Mesendoderm (in vitro differentiated cells): ENCODE measurements at regions not wholly inside any gene's neighbourhood (a gene's known extent, or its start where the extent isn't known, plus 50 kb on each side); places are given as distances from the start of the nearest gene placed in this dataset.
"Not testable (repeated sequence)": the region's sequence is repeated elsewhere in the genome, so short reads cannot be mapped to it uniquely, and the experiment has no call there.

ENCODE experiments used
- DNase-seq: peaks from one replicate; pipeline ENCODE4 v3.0.0; 2013
- H2AK5ac ChIP-seq: 2 replicates; pipeline ENCODE4 v1.6.1; 2013; ENCODE audit warnings: low read length, inconsistent platforms
- H2BK120ac ChIP-seq: 2 replicates; pipeline ENCODE4 v1.6.1; 2013; ENCODE audit warnings: low read depth, mild to moderate bottlenecking, low read length, moderate library complexity, mixed read lengths
- H2BK15ac ChIP-seq: replicated peaks from 2 replicates; pipeline ENCODE4 v1.6.1; 2013; ENCODE audit warnings: low read depth, mild to moderate bottlenecking, moderate library complexity
- H2BK5ac ChIP-seq: 2 replicates; pipeline ENCODE4 v1.6.1; 2013; ENCODE audit warnings: low read length, inconsistent platforms
- H3K18ac ChIP-seq: 2 replicates; pipeline ENCODE4 v1.6.1; 2013; ENCODE audit warnings: mild to moderate bottlenecking, low read length, mixed read lengths
- H3K23ac ChIP-seq: one replicate; pipeline ENCODE4 v1.6.1; 2013; ENCODE audit warnings: low read length
- H3K27ac ChIP-seq: 2 replicates; pipeline ENCODE4 v1.5.1; 2013; ENCODE audit warnings: low read depth, mild to moderate bottlenecking, inconsistent platforms, low read length, moderate library complexity
- H3K27me3 ChIP-seq: 2 replicates; pipeline ENCODE4 v1.6.1; 2013; ENCODE audit warnings: low read length, control low read depth, mild to moderate bottlenecking, inconsistent platforms; ENCODE audit not compliant: insufficient read depth, poor library complexity
- H3K36me3 ChIP-seq: 2 replicates; pipeline ENCODE4 v1.6.1; 2013; ENCODE audit warnings: low read length, inconsistent platforms; ENCODE audit not compliant: control insufficient read depth, insufficient read depth
- H3K4ac ChIP-seq: one replicate; pipeline ENCODE4 v1.6.1; 2013; ENCODE audit warnings: low read depth, mild to moderate bottlenecking, low read length, moderate library complexity
- H3K4me1 ChIP-seq: 2 replicates; pipeline ENCODE4 v1.6.1; 2013; ENCODE audit warnings: low read depth, low read length, inconsistent platforms; ENCODE audit not compliant: control insufficient read depth
- H3K4me2 ChIP-seq: 2 replicates; pipeline ENCODE4 v1.6.1; 2013; ENCODE audit warnings: low read length
- H3K4me3 ChIP-seq: 2 replicates; pipeline ENCODE4 v1.5.1; 2013; ENCODE audit warnings: mild to moderate bottlenecking, low read length
- H3K56ac ChIP-seq: one replicate; pipeline ENCODE4 v1.6.1; 2013; ENCODE audit warnings: low read length
- H3K79me1 ChIP-seq: 2 replicates; pipeline ENCODE4 v1.6.1; 2013; ENCODE audit warnings: low read length, inconsistent platforms
- H3K79me2 ChIP-seq: 2 replicates; pipeline ENCODE4 v1.6.1; 2013; ENCODE audit warnings: mild to moderate bottlenecking, low read length; ENCODE audit not compliant: control insufficient read depth, insufficient read depth
- H3K9ac ChIP-seq: 2 replicates; pipeline ENCODE4 v1.6.1; 2013; ENCODE audit warnings: low read length, inconsistent platforms
- H4K5ac ChIP-seq: one replicate; pipeline ENCODE4 v1.6.1; 2013; ENCODE audit warnings: low read length
- H4K8ac ChIP-seq: one replicate; pipeline ENCODE4 v1.6.1; 2013; ENCODE audit warnings: low read depth, mild to moderate bottlenecking, control low read depth, low read length, moderate library complexity
- WGBS: extraction: QIAGEN DNeasy Blood & Tissue Kit; methylation state at CpG from one replicate; pipeline ENCODE4 v1.1.7; 2013; ENCODE audit warnings: low lambda C conversion rate, missing lambda C conversion rate; ENCODE audit not compliant: insufficient coverage; ENCODE audit errors: extremely low coverage; 5-methylcytosine and 5-hydroxymethylcytosine counted together

DNA sequence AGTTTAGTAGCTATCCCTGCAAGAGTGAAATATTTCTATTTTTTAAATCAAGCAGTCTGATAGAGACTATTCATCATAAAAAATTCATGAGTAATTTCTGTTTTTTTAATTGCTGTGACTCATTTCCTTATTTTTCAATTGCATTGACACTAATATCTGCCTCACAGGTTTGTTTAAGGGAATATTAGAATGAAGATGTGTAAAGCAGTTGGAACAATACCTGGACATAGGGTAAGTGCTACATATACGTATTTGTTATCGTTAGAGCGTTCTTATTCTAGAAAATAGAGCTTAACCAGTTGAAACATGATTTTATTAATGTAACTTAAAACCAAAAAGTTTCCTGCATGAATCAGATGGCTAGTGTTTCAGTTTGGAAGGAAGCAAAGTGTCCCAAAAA is 2211.3 kb downstream of the PCDH7 start:
- no peak overlapping the region for H3K18ac ChIP-seq
- H3K4me1 ChIP-seq: no peaks in the 10 kb centered on the region
- no peaks in the 10 kb centered on the region for H3K36me3 ChIP-seq
- no peak overlapping the region for H2BK5ac ChIP-seq
- no peak overlapping the region for H2AK5ac ChIP-seq
- H3K4me2 ChIP-seq: no peak overlapping the region
- no peak overlapping the region for H3K56ac ChIP-seq
- DNase-seq: no peak
- no CpG with 5 or more reads among the region's 3 CpGs for whole genome bisulfite sequencing
- H3K4me3 ChIP-seq: no peak overlapping the region
- no peak overlapping the region for H3K23ac ChIP-seq
- H4K5ac ChIP-seq: no peak overlapping the region
- H4K8ac ChIP-seq: no peak overlapping the region
- no peak overlapping the region for H2BK15ac ChIP-seq
- H3K79me2 ChIP-seq: no peaks in the 10 kb centered on the region
- H2BK120ac ChIP-seq: no peak overlapping the region
- H3K9ac ChIP-seq: no peak overlapping the region
- no peak overlapping the region for H3K4ac ChIP-seq
- no peaks in the 10 kb centered on the region for H3K79me1 ChIP-seq
- no peaks in the 10 kb centered on the region for H3K27me3 ChIP-seq
- no peak overlapping the region for H3K27ac ChIP-seq

DNA sequence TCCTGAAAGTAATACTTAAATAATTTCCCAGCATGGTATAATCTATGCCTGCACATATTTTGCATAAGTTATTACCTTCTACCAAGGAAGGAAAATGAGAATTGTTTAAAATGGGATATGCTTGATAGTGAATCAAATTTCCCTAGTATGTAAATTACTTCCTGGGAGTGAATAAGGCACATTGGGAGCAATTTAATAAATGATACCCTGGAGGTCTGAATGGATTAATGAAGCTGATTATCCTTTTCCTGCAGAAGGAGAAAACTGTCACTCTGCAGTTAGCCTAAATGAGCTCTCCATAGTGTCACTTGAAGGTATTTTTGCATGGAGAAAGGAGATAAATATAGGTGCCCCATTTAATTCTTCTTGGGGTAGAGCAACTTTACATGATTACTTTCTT is 2212.0 kb downstream of the PCDH7 start:
- Histone ChIP-seq H3K4me3 (no peak overlapping the region), H3K27me3 (no peaks in the 10 kb centered on the region), H3K36me3 (no peaks in the 10 kb centered on the region), H3K9ac (no peak overlapping the region), H4K8ac (no peak overlapping the region), H3K56ac (no peak overlapping the region), H3K23ac (no peak overlapping the region), H2BK15ac (no peak overlapping the region), H3K4me2 (no peak overlapping the region), H2BK5ac (no peak overlapping the region), H3K4ac (no peak overlapping the region), H3K4me1 (no peaks in the 10 kb centered on the region), H3K18ac (no peak overlapping the region), H4K5ac (no peak overlapping the region), H3K79me2 (no peaks in the 10 kb centered on the region), H2AK5ac (no peak overlapping the region), H3K27ac (no peak overlapping the region), H2BK120ac (no peak overlapping the region), H3K79me1 (no peaks in the 10 kb centered on the region)
- DNase-seq: no peak

DNA sequence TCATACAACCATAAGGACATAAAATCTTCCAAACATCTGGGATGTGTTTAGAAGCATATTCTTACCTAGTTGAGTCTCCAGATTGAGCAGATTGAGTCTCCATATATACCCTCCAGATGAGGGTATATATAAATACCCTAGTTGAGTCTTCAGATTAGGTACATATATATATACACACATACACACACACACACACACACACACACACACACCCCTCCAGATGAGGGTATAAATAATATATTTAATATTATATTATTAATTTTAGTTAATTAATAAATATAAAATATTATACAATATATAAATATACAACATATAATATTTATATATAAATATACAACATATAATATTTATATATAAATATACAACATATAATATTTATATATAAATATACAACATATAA is 2219.1 kb downstream of the PCDH7 start:
- H3K27me3 ChIP-seq, H3K4me2 ChIP-seq, H3K36me3 ChIP-seq, H3K79me2 ChIP-seq, H2AK5ac ChIP-seq, H4K8ac ChIP-seq, H3K27ac ChIP-seq, H2BK5ac ChIP-seq, H3K4me1 ChIP-seq, H3K4me3 ChIP-seq, H3K56ac ChIP-seq, H2BK120ac ChIP-seq, DNase-seq, H3K79me1 ChIP-seq, H3K9ac ChIP-seq, H2BK15ac ChIP-seq, H3K4ac ChIP-seq, H3K18ac ChIP-seq, H4K5ac ChIP-seq, H3K23ac ChIP-seq: not testable (repeated sequence)

DNA sequence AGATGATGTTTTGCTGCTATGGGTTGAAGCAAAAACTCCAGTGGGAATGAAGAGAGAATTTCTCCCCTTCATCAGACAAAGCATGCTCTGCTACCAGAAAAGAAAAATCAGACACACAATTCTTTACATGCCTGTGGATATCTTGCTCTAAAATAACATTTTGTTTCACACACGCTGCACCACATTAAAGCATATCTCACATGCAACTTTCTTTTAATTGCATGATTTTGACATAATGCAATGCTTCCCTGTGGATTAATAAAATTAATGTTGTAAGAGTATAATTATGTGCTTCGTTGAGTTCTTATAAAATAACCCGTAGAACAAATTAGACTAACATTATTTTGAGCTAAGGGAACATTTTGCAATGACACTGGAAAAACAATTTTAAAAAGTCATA is 2230.7 kb downstream of the PCDH7 start:
- Histone ChIP-seq H3K27ac (no peak overlapping the region), H3K4me1 (no peaks in the 10 kb centered on the region), H3K79me2 (no peaks in the 10 kb centered on the region), H3K27me3 (no peaks in the 10 kb centered on the region), H3K36me3 (no peaks in the 10 kb centered on the region), H3K18ac (no peak overlapping the region), H2AK5ac (no peak overlapping the region), H3K23ac (no peak overlapping the region), H4K5ac (no peak overlapping the region), H3K9ac (no peak overlapping the region), H3K56ac (no peak overlapping the region), H3K4me2 (no peak overlapping the region), H4K8ac (no peak overlapping the region), H3K79me1 (no peaks in the 10 kb centered on the region), H3K4ac (no peak overlapping the region), H3K4me3 (no peak overlapping the region), H2BK5ac (no peak overlapping the region), H2BK15ac (no peak overlapping the region), H2BK120ac (no peak overlapping the region)
- WGBS: no CpG with 5 or more reads among the region's 3 CpGs
- no peak for DNase-seq

DNA sequence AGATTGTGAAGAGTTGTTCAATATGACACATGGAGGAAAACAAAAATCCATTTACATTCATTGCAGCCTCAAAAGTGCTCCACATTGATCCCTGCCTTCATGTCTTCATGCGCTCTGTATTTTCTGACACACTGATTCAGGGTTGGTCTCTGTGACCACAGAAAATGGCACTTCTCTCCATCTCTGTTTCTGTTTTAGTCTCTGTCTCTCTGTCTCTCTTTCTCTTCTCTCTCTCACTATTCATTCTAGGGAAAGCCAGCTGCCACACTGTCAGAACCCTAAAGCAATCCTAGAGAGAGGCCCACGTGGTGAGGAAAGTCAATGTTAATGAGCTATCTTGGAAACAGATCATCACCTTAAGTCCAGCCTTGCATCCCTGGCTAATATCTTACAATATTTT is 2238.4 kb downstream of the PCDH7 start:
- WGBS: no CpG with 5 or more reads among the region's 2 CpGs
- Histone ChIP-seq H2BK15ac (no peak overlapping the region), H3K79me1 (no peaks in the 10 kb centered on the region), H3K18ac (no peak overlapping the region), H3K36me3 (no peaks in the 10 kb centered on the region), H3K4me1 (no peaks in the 10 kb centered on the region), H3K23ac (no peak overlapping the region), H3K27ac (no peak overlapping the region), H2BK120ac (no peak overlapping the region), H3K4ac (no peak overlapping the region), H3K56ac (no peak overlapping the region), H2BK5ac (no peak overlapping the region), H3K9ac (no peak overlapping the region), H4K8ac (no peak overlapping the region), H4K5ac (no peak overlapping the region), H3K27me3 (no peaks in the 10 kb centered on the region), H3K79me2 (no peaks in the 10 kb centered on the region), H3K4me3 (no peak overlapping the region), H3K4me2 (no peak overlapping the region), H2AK5ac (no peak overlapping the region)
- no peak for DNase-seq

DNA sequence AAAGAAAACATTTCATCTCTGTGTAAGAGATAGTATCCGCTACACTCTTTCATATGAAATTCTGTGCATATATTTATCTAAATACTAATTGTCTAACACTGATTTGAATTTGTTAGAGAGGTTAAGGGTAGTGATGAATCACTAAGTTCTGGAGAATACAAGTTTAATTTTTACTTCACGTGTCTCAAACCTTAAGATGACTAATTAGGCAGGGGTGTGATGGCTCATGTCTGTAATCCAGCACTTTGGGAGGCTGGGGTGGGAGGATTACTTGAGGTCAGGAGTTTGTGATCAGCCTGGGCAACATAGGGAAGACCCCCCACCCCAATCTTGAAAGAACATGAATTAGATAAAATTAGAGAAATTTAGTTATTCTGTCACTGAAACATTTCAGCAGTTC is 2241.9 kb downstream of the PCDH7 start:
- Histone ChIP-seq H3K36me3 (no peaks in the 10 kb centered on the region), H2AK5ac (no peak overlapping the region), H3K27me3 (no peaks in the 10 kb centered on the region), H3K79me2 (no peaks in the 10 kb centered on the region), H3K79me1 (no peaks in the 10 kb centered on the region), H3K23ac (no peak overlapping the region), H3K4me1 (no peaks in the 10 kb centered on the region), H2BK15ac (no peak overlapping the region), H3K18ac (no peak overlapping the region), H3K9ac (no peak overlapping the region), H3K4me3 (no peak overlapping the region), H3K4me2 (no peak overlapping the region), H3K56ac (no peak overlapping the region), H3K27ac (no peak overlapping the region), H4K8ac (no peak overlapping the region), H2BK5ac (no peak overlapping the region), H2BK120ac (no peak overlapping the region), H4K5ac (no peak overlapping the region), H3K4ac (no peak overlapping the region)
- DNase-seq: no peak
- no CpG with 5 or more reads among the region's 2 CpGs for WGBS
